ENCODE measurements at regions not wholly inside any gene's neighbourhood (a gene's known extent, or its start where the extent isn't known, plus 50 kb on each side); places are given as distances from the start of the nearest gene placed in this dataset.
"Not testable (repeated sequence)": the region's sequence is repeated elsewhere in the genome, so short reads cannot be mapped to it uniquely, and the experiment has no call there.

- TF ChIP-seq CTCF (IDR thresholded peaks at IDR 0.05): no peak
- no peak for TF ChIP-seq REST (IDR thresholded peaks at IDR 0.05; ENCODE audit: insufficient read depth in 1 of 2, low read depth in 2 of 2, low read length in 1 of 2)
- TF ChIP-seq SIN3A (IDR thresholded peaks at IDR 0.05; ENCODE audit: borderline replicate concordance, insufficient read depth, low read depth, low read length): no peak
- TF ChIP-seq TCF7L2 (IDR thresholded peaks at IDR 0.05; ENCODE audit: low read depth, low read length): no peak
- no peak for TF ChIP-seq POLR2AphosphoS5 (IDR thresholded peaks at IDR 0.05; ENCODE audit: low read depth, low read length)
Measured at GRCh38 chr7:156012412-156012811, 200.1 kb upstream of the SHH start.

GRCh38 chr7:156009569-156009968 is 197.3 kb upstream of the SHH start:
- TF ChIP-seq SIN3A (IDR thresholded peaks at IDR 0.05; ENCODE audit: borderline replicate concordance, insufficient read depth, low read depth, low read length) (no peak), TCF7L2 (IDR thresholded peaks at IDR 0.05; ENCODE audit: low read depth, low read length) (no peak), POLR2AphosphoS5 (IDR thresholded peaks at IDR 0.05; ENCODE audit: low read depth, low read length) (no peak), CTCF (IDR thresholded peaks at IDR 0.05) (no peak), REST (IDR thresholded peaks at IDR 0.05; ENCODE audit: insufficient read depth in 1 of 2, low read depth in 2 of 2, low read length in 1 of 2) (no peak)
- no peak overlapping the region for H3K27ac ChIP-seq (ENCODE audit: low read length)
- ChIA-PET POLR2A (no interaction called here), CTCF (no interaction called here)
- peaks cover 5% of the 10 kb centered on the region; the same call in 1 of the 2 replicates for H3K9me3 ChIP-seq (ENCODE audit: control insufficient read depth, insufficient read depth, low read depth, low read length)
- intact Hi-C loops (cut with micrococcal nuclease; ENCODE audit: unreplicated experiment): no loop called here
- H3K4me3 ChIP-seq (ENCODE audit: low read depth in 2 of 2, low read length in 2 of 2): no peak overlapping the region
- no peaks in the 10 kb centered on the region for H3K36me3 ChIP-seq (ENCODE audit: control insufficient read depth, insufficient read depth, low read length)
- no peak for DNase-seq (ENCODE audit: low read depth, low spot score)
- no peaks in the 10 kb centered on the region for H3K27me3 ChIP-seq (ENCODE audit: control insufficient read depth, insufficient read depth, low read length)
- in situ Hi-C loops (cut with HindIII; ENCODE audit: low pct_unique_long_range_greater_than_20kb, low sequenced_read_pairs): no loop called here
- BruUV-seq (replicated peaks): no TSS peak
- ATAC-seq: no peak
- no peaks in the 10 kb centered on the region for H3K4me1 ChIP-seq (ENCODE audit: control insufficient read depth, insufficient read depth, low read length)

More at GRCh38 chr7:156012412-156012811, 200.1 kb upstream of the SHH start:
- Histone ChIP-seq H3K36me3 (ENCODE audit: control insufficient read depth, insufficient read depth, low read length) (no peaks in the 10 kb centered on the region), H3K27ac (ENCODE audit: low read length) (no peak overlapping the region), H3K4me1 (ENCODE audit: control insufficient read depth, insufficient read depth, low read length) (no peaks in the 10 kb centered on the region), H3K4me3 (ENCODE audit: low read depth in 2 of 2, low read length in 2 of 2) (no peak overlapping the region), H3K9me3 (ENCODE audit: control insufficient read depth, insufficient read depth, low read depth, low read length) (peaks cover 5% of the 10 kb centered on the region; the same call in 1 of the 2 replicates), H3K27me3 (ENCODE audit: control insufficient read depth, insufficient read depth, low read length) (no peaks in the 10 kb centered on the region)
- CTCF ChIA-PET: interaction anchor here (0.6 kb wide), 1 partner anchor 174 kb away, joined by 3 read pairs; no protein-coding TSS in a partner anchor
- in situ Hi-C loops (cut with HindIII; ENCODE audit: low pct_unique_long_range_greater_than_20kb, low sequenced_read_pairs): no loop called here
- intact Hi-C loops (cut with micrococcal nuclease; ENCODE audit: unreplicated experiment): no loop called here
- no TSS peak for BruUV-seq (replicated peaks)
- POLR2A ChIA-PET: no interaction called here
- ATAC-seq (no peak), DNase-seq (ENCODE audit: low read depth, low spot score) (no peak)

GRCh38 chr7:156006876-156007275 is 194.6 kb upstream of the SHH start:
- BruUV-seq (replicated peaks); ATAC-seq; H3K36me3 ChIP-seq (ENCODE audit: control insufficient read depth, insufficient read depth, low read length); intact Hi-C loops (cut with micrococcal nuclease; ENCODE audit: unreplicated experiment); H3K9me3 ChIP-seq (ENCODE audit: control insufficient read depth, insufficient read depth, low read depth, low read length); in situ Hi-C loops (cut with HindIII; ENCODE audit: low pct_unique_long_range_greater_than_20kb, low sequenced_read_pairs); H3K27me3 ChIP-seq (ENCODE audit: control insufficient read depth, insufficient read depth, low read length); H3K27ac ChIP-seq (ENCODE audit: low read length); CTCF ChIA-PET; POLR2A ChIA-PET; H3K4me1 ChIP-seq (ENCODE audit: control insufficient read depth, insufficient read depth, low read length); DNase-seq (ENCODE audit: low read depth, low spot score); H3K4me3 ChIP-seq (ENCODE audit: low read depth in 2 of 2, low read length in 2 of 2): not testable (repeated sequence)

Measured in Panc1 (cell line).